ENCODE measurements at regions not wholly inside any gene's neighbourhood (a gene's known extent, or its start where the extent isn't known, plus 50 kb on each side); places are given as distances from the start of the nearest gene placed in this dataset.

DNA sequence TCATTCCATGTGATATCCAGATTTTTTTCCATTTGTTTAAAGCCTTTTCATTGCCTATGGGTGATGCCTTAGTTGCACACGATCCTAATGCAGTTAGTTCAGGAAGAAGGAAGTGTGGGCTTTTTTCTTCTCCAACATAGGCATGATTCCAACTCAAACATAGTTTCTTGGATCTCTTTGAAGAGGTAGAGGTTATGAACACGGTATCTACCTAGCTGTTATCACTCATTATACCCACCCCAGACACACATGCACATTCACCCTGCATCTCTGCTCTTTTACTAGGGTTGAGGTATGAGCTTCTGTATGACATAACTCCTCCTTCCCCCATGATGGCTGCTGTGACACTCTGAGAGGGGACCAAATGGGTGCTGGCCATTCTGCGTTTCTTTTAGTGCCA is 122.1 kb upstream of the ZNF648 start:
- DNase-seq (ENCODE audit: low spot score in 2 of 2) = no peak
- WGBS = 63% methylated on average over 3 of the region's 3 CpGs
- H3K4me3 ChIP-seq = no peak overlapping the region
- no peaks in the 10 kb centered on the region for H3K9me3 ChIP-seq
- peaks cover 29% of the 10 kb centered on the region for H3K4me1 ChIP-seq
- no peak overlapping the region for H3K27ac ChIP-seq
- H3K27me3 ChIP-seq = no peaks in the 10 kb centered on the region
- no peaks in the 10 kb centered on the region for H3K36me3 ChIP-seq
- TF ChIP-seq EP300 (IDR thresholded peaks at IDR 0.05) (no peak), POLR2AphosphoS5 (IDR thresholded peaks at IDR 0.05) (no peak), POLR2A (IDR thresholded peaks at IDR 0.05) (no peak)
- TF ChIP-seq, protein P1, sequence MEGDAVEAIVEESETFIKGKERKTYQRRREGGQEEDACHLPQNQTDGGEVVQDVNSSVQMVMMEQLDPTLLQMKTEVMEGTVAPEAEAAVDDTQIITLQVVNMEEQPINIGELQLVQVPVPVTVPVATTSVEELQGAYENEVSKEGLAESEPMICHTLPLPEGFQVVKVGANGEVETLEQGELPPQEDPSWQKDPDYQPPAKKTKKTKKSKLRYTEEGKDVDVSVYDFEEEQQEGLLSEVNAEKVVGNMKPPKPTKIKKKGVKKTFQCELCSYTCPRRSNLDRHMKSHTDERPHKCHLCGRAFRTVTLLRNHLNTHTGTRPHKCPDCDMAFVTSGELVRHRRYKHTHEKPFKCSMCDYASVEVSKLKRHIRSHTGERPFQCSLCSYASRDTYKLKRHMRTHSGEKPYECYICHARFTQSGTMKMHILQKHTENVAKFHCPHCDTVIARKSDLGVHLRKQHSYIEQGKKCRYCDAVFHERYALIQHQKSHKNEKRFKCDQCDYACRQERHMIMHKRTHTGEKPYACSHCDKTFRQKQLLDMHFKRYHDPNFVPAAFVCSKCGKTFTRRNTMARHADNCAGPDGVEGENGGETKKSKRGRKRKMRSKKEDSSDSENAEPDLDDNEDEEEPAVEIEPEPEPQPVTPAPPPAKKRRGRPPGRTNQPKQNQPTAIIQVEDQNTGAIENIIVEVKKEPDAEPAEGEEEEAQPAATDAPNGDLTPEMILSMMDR (IDR thresholded peaks at IDR 0.05) = no peak

DNA sequence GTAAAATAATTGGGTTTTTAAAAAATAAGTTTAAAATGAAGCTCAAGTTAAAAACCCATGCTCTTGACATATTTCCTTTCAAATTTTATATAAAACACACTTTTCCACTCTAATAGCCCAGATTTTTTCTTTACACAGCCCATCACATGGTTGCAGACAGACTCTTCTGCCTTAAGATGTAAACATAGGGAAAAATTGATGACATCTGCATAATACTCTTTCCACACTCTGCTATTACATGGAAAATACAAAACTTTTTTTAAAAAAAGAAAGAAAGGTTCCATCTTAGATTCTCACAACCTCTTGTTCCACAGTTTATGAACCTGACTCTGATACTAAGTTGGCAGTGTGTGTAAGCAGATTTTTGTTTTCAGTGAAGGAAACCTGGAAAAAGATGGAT is 120.8 kb upstream of the ZNF648 start:
- Histone ChIP-seq H3K4me3 (no peak overlapping the region), H3K4me1 (peaks cover 29% of the 10 kb centered on the region), H3K27ac (no peak overlapping the region), H3K36me3 (no peaks in the 10 kb centered on the region), H3K27me3 (no peaks in the 10 kb centered on the region), H3K9me3 (no peaks in the 10 kb centered on the region)
- TF ChIP-seq, protein P1 (IDR thresholded peaks at IDR 0.05) = no peak
- TF ChIP-seq EP300 (IDR thresholded peaks at IDR 0.05) = no peak
- DNase-seq (ENCODE audit: low spot score in 2 of 2) = no peak

DNA sequence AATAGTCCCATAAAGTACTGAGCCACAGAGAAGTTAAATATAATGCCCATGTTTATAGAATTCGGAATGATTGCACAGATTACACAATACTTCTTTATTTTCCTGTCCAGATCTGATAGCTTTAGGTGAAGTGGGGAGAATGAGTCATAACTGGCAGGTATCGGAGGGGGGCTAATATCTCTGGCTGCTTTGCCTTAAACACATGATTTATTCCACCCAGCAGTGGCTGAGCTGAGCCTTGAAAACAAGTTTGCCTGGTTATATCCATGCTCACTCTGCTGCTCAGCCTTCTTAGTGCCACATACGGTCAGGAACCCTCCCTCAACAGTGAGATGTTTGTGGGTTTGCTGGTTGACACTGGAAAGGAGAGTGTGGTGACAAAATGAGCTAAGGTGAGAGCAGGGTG is 119.7 kb upstream of the ZNF648 start:
- TF ChIP-seq, protein P1 (IDR thresholded peaks at IDR 0.05) = no peak
- TF ChIP-seq POLR2A (IDR thresholded peaks at IDR 0.05) (no peak), EP300 (IDR thresholded peaks at IDR 0.05) (no peak), POLR2AphosphoS5 (IDR thresholded peaks at IDR 0.05) (no peak)
- WGBS = 33% methylated on average over 3 of the region's 3 CpGs

DNA sequence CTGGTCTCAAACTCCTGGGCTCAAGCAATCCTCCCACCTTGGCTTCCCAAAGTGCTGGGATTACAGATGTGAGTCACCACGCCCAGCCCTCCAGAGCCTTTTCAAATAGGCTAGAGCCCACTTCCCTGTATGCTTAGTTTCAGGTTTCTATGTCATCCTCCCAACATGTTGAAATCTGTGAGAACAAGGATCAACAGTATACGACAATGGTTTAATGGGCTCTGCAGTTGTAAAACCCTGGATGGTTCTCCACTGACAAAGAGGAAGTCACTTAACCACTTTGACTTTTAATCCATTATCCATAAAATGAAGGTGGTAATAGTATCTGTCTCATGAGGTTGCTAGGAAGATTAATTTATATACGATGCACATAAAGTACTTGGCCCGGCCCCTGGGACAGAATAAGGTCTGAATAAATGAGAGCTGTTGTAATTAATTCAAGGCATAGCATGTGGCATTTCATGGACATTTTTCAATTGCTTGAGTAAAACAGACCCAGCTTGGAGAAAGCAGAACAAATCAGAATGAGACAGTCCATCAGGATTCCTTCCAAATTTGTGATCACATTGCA is 113.9 kb upstream of the ZNF648 start:
- no peak overlapping the region for H3K4me3 ChIP-seq
- no peak for DNase-seq (ENCODE audit: low spot score in 2 of 2)
- no peaks in the 10 kb centered on the region for H3K9me3 ChIP-seq
- no peaks in the 10 kb centered on the region for H3K27me3 ChIP-seq
- TF ChIP-seq, protein P1 (IDR thresholded peaks at IDR 0.05) = no peak
- peak in 1 of 3 donors; percentile 54 for TF ChIP-seq POLR2AphosphoS5 (IDR thresholded peaks at IDR 0.05)
- H3K36me3 ChIP-seq = no peaks in the 10 kb centered on the region
- H3K27ac ChIP-seq = peak overlapping the region; percentile 85
- WGBS = 46% methylated on average over 4 of the region's 4 CpGs
- H3K4me1 ChIP-seq = peaks cover 38% of the 10 kb centered on the region

More for the DNA sequence above, 119.7 kb upstream of the ZNF648 start:
- Histone ChIP-seq H3K4me1 (peaks cover 25% of the 10 kb centered on the region), H3K9me3 (no peaks in the 10 kb centered on the region), H3K27ac (no peak overlapping the region), H3K36me3 (no peaks in the 10 kb centered on the region), H3K4me3 (no peak overlapping the region), H3K27me3 (no peaks in the 10 kb centered on the region)
- no peak for DNase-seq (ENCODE audit: low spot score in 2 of 2)

DNA sequence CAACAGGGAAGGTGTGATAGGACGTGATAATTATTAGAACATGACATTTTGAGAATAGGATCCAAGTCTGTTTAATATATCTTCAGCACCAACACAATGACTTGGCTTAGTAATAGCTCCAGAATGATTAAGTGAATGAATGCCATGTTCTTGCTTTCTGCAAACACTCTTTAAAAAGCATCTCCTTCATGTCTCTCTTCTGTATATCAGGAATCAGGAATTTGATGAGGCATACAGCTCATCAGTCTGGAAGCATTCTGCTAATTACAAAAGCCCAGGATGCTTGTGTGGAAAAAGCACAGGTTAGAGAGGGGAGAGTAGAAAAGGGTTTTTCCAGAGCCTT is 113.0 kb upstream of the ZNF648 start:
- no peaks in the 10 kb centered on the region for H3K9me3 ChIP-seq
- TF ChIP-seq, protein P1 (IDR thresholded peaks at IDR 0.05) = no peak
- no peak for TF ChIP-seq POLR2AphosphoS5 (IDR thresholded peaks at IDR 0.05)
- no peak for TF ChIP-seq POLR2A (IDR thresholded peaks at IDR 0.05)
- no peak for TF ChIP-seq EP300 (IDR thresholded peaks at IDR 0.05)
- WGBS = 10% methylated on average over 1 of the region's 1 CpG

More for the DNA sequence above, 113.0 kb upstream of the ZNF648 start:
- H3K4me3 ChIP-seq = no peak overlapping the region
- H3K4me1 ChIP-seq = peaks cover 38% of the 10 kb centered on the region
- peak overlapping the region; percentile 85 for H3K27ac ChIP-seq
- no peak for DNase-seq (ENCODE audit: low spot score in 2 of 2)
- H3K36me3 ChIP-seq = no peaks in the 10 kb centered on the region
- no peaks in the 10 kb centered on the region for H3K27me3 ChIP-seq
